ENCODE measurements at regions not wholly inside any gene's neighbourhood (a gene's known extent, or its start where the extent isn't known, plus 50 kb on each side); places are given as distances from the start of the nearest gene placed in this dataset.

DNA sequence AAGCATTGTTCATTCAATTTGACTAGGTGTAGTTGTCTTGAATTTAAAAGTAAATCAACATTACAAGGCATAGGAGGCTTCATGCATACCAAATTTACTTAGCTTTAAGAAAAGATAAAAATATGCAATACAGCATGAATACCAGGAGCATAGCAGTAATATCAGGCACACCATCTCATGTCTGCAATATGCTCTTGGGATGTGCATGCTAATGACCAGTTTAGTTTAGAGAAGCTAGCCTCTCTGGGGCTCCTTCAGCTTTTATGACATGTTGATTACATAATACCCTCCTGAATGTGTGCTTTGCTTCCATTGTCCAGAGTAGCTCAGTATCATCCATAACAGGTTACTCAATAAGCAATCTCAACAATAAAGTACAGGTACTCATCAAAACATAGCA is 497.2 kb downstream of the FLRT2 start:
- no peak for DNase-seq (ENCODE audit: low read depth)
- no peak overlapping the region for H3K4me3 ChIP-seq (ENCODE audit: low read depth, low read length)

DNA sequence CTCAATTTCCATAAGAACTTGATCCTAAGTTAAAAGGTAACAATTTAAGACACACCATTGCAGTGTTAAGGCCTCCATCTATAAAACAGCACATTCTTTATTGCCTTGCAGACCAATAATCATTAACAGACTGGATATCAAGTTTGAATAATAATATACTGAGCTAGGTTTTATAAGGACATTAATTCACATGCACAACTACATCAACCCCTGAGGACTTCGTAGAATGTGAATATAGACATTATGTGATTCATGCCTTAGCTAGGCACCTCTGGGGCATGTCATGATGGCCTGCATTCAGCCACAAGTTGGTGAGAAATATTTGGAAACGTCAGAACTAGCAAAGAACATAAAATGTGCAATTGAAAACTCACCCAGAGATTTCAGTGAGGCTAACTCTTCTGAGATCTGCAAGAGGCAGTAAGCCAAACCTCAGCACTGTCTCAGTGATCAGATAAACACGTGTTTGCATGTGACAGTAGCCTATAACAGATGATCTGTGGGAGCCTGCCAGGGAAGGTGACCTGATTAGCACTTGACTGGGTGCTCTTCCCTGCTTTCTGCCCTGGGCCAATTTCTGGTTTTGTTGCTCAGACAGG is 492.2 kb downstream of the FLRT2 start:
- H3K4me3 ChIP-seq (ENCODE audit: low read depth, low read length) = no peak overlapping the region
- peak; percentile 78 for DNase-seq (ENCODE audit: low read depth)

- no peak for DNase-seq (ENCODE audit: low read depth)
These were observed 490.9 kb downstream of the FLRT2 start for GRCh38 chr14:86020841-86021240.

DNA sequence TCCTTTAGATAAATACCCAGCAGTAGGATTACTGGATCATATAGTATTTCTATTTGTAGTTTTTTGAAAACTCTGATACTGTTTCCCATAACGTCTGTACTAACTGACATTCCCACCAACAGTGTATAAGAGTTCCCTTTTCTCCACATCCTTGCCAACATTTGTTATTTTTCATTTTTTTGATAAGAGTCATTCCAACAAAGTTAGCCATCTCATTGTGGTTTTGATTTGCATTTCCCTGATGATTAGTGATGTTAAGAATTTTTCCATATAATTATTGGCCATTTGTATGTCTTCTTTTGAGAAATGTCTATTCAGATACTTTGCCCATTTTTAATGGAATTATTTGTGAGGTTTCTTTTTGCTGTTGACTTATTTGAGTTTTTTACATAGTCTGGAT is 486.0 kb downstream of the FLRT2 start:
- no peak for DNase-seq (ENCODE audit: low read depth)

More at GRCh38 chr14:86020841-86021240, 490.9 kb downstream of the FLRT2 start:
- no peak overlapping the region for H3K4me3 ChIP-seq (ENCODE audit: low read depth, low read length)

GRCh38 chr14:86015511-86015910 is 485.6 kb downstream of the FLRT2 start:
- DNase-seq (ENCODE audit: low read depth) = no peak
- H3K4me3 ChIP-seq (ENCODE audit: low read depth, low read length) = no peak overlapping the region

More for the DNA sequence above, 486.0 kb downstream of the FLRT2 start:
- H3K4me3 ChIP-seq (ENCODE audit: low read depth, low read length) = no peak overlapping the region

GRCh38 chr14:86013641-86014040 is 483.7 kb downstream of the FLRT2 start:
- H3K4me3 ChIP-seq (ENCODE audit: low read depth, low read length) = no peak overlapping the region
- peak; percentile 76 for DNase-seq (ENCODE audit: low read depth)

- no peak overlapping the region for H3K4me3 ChIP-seq (ENCODE audit: low read depth, low read length)
- DNase-seq (ENCODE audit: low read depth) = no peak
These were observed 482.5 kb downstream of the FLRT2 start for GRCh38 chr14:86012461-86012860.

DNA sequence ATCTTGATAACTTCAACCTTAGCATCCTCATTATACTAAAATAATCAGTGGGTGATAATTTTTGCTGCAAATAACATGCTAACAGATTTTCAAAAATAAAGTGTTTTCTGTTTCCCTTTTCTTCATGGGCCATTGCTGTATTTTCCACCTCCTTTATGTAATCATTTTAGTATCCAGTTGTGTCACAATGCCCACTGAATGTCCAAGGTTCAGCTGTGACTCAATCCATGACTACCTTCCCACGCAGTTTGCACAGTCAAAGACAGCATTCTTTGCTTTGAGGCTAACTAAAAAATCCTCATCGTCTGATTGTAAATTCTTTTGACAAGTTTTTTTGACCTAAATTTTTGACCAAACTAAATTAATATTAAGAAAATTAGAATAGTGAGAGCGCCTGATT is 474.1 kb downstream of the FLRT2 start:
- H3K4me3 ChIP-seq (ENCODE audit: low read depth, low read length) = no peak overlapping the region
- DNase-seq (ENCODE audit: low read depth) = no peak

GRCh38 chr14:85996551-85996950 is 466.6 kb downstream of the FLRT2 start:
- DNase-seq (ENCODE audit: low read depth) = no peak
- H3K4me3 ChIP-seq (ENCODE audit: low read depth, low read length) = no peak overlapping the region

DNA sequence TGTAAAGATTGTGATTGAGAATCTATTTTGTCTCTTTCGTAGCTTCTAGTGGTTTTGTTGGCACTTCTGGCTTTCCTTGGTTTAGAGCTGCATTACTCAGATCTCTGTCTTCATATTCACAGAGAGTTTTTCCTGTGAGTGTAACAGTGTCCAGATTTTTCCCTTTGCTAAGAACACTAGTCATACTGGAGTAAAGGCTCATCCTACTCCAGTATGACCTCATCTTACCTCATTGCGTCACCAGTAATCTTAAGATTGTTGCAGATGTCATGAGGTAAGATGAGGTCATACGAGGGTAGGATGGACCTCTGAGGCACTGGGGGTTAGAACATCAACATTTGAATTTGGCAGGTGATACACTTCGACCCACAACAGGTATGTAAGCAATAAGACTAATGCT is 461.2 kb downstream of the FLRT2 start:
- DNase-seq (ENCODE audit: low read depth) = no peak
- no peak overlapping the region for H3K4me3 ChIP-seq (ENCODE audit: low read depth, low read length)

GRCh38 chr14:85987907-85988306 is 458.0 kb downstream of the FLRT2 start:
- DNase-seq (ENCODE audit: low read depth) = no peak

GRCh38 chr14:85987292-85987691 is 457.3 kb downstream of the FLRT2 start:
- no peak for DNase-seq (ENCODE audit: low read depth)
- H3K4me3 ChIP-seq (ENCODE audit: low read depth, low read length) = no peak overlapping the region

More at GRCh38 chr14:85987907-85988306, 458.0 kb downstream of the FLRT2 start:
- no peak overlapping the region for H3K4me3 ChIP-seq (ENCODE audit: low read depth, low read length)

DNA sequence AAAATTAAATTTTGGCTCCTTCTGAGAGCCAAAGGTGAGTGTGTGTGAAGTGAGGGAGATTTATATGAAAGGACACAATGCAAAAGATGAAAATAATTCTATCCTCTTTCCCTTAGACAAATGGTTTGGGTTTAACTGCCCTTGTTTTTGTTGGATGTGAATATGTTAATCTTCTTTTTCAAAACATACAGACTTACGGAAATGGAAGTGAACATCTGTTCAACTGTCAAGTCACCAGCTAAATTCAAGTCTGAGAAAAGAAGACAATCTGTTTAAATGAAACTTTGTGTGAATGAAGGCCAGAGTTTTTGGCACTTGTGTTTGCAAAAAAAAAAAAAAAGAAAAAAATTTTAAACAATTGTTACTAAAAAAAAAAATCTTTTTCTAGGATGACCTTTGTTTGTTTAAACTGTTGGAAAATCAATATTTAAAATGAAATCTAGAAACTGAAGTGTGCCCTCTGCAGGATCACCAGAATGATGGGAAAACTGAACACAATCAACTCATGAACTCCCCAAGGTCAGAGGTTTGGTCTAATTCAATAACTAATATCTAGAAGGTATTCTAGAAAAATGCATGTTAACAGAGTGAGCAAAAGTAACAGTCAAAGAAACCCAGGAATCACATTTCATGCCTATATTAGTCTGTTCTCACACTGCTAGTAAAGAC is 448.8 kb downstream of the FLRT2 start:
- no peak for DNase-seq (ENCODE audit: low read depth)
- H3K4me3 ChIP-seq (ENCODE audit: low read depth, low read length) = no peak overlapping the region

GRCh38 chr14:85974602-85975001 is 444.7 kb downstream of the FLRT2 start:
- H3K4me3 ChIP-seq (ENCODE audit: low read depth, low read length) = no peak overlapping the region
- no peak for DNase-seq (ENCODE audit: low read depth)

GRCh38 chr14:85963486-85963885 is 433.5 kb downstream of the FLRT2 start:
- H3K4me3 ChIP-seq (ENCODE audit: low read depth, low read length) = no peak overlapping the region
- DNase-seq (ENCODE audit: low read depth) = no peak

- H3K4me3 ChIP-seq (ENCODE audit: low read depth, low read length) = no peak overlapping the region
- no peak for DNase-seq (ENCODE audit: low read depth)
These were observed 430.8 kb downstream of the FLRT2 start for GRCh38 chr14:85960756-85961155.

GRCh38 chr14:85959063-85959462 is 429.1 kb downstream of the FLRT2 start:
- no peak overlapping the region for H3K4me3 ChIP-seq (ENCODE audit: low read depth, low read length)
- no peak for DNase-seq (ENCODE audit: low read depth)

DNA sequence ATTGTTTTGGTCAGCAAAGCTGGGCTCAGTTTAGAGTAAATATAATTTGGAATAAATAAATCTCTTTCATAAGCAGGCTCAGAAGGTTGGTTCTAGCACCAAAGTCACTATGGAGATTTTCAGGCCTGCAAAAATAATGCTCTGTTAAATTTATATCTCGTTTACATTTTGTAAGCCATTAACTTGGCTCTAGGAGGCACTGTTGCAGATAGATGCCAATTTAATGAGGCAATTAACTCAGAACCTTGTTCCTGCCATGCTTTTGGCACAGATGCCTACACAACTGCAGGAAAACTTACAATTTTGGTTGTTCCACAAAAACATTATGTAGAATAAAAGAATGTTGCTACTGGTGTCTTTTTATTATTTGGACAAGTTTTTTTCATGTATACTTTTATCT is 428.1 kb downstream of the FLRT2 start:
- no peak overlapping the region for H3K4me3 ChIP-seq (ENCODE audit: low read depth, low read length)
- DNase-seq (ENCODE audit: low read depth) = no peak

GRCh38 chr14:85953265-85953664 is 423.3 kb downstream of the FLRT2 start:
- no peak for DNase-seq (ENCODE audit: low read depth)
- H3K4me3 ChIP-seq (ENCODE audit: low read depth, low read length) = no peak overlapping the region

DNA sequence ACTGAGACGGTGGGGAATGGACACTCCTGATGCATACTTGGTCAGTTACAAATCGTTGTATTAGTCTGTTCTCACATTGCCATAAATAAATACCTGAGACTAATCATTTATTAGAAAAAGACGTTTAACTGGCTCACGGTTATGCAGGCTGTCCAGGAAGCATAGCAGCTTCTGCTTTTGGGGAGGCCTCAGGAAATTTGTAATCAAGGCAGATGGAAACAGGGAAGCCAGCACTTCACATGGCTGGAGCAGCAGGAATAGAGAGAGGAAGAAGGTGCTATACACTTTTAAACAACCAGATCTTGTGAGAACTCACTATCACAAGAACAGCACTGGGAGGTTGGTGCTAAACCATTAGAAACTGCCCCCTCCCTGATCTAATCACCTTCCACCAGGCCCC is 418.2 kb downstream of the FLRT2 start:
- H3K4me3 ChIP-seq (ENCODE audit: low read depth, low read length) = no peak overlapping the region
- DNase-seq (ENCODE audit: low read depth) = no peak

GRCh38 chr14:85947461-85948139 is 417.7 kb downstream of the FLRT2 start:
- no peak for DNase-seq (ENCODE audit: low read depth)
- no peak overlapping the region for H3K4me3 ChIP-seq (ENCODE audit: low read depth, low read length)

Data from skeletal muscle cell (primary cell).